ENCODE measurements at regions not wholly inside any gene's neighbourhood (a gene's known extent, or its start where the extent isn't known, plus 50 kb on each side); places are given as distances from the start of the nearest gene placed in this dataset.

- H3K9me3 Mint-ChIP-seq = peaks cover 13% of the 10 kb centered on the region
These were observed 727.7 kb downstream of the GALR1 start for GRCh38 chr18:77977331-77977730.

GRCh38 chr18:77980275-77980674 lies 730.6 kb downstream of the GALR1 start:
- Mint-ChIP-seq H3K36me3 (ENCODE audit: low read depth) (no peaks in the 10 kb centered on the region), H3K4me1 (no peaks in the 10 kb centered on the region), H3K4me3 (no peak overlapping the region), H3K27me3 (ENCODE audit: low read depth, poor library complexity) (peaks cover 6% of the 10 kb centered on the region), H3K9me3 (peaks cover 13% of the 10 kb centered on the region), H3K27ac (no peak overlapping the region)
- no peak for TF ChIP-seq CTCF (IDR thresholded peaks at IDR 0.05)
- DNase-seq = no peak

More at GRCh38 chr18:77977331-77977730, 727.7 kb downstream of the GALR1 start:
- peaks cover 4% of the 10 kb centered on the region for H3K27me3 Mint-ChIP-seq (ENCODE audit: low read depth, poor library complexity)
- no peak overlapping the region for H3K4me3 Mint-ChIP-seq
- H3K36me3 Mint-ChIP-seq (ENCODE audit: low read depth) = no peaks in the 10 kb centered on the region
- H3K27ac Mint-ChIP-seq = no peak overlapping the region
- DNase-seq = no peak
- no peak for TF ChIP-seq CTCF (IDR thresholded peaks at IDR 0.05)
- H3K4me1 Mint-ChIP-seq = no peaks in the 10 kb centered on the region

GRCh38 chr18:77981874-77982273 lies 732.2 kb downstream of the GALR1 start:
- Mint-ChIP-seq H3K27me3 (ENCODE audit: low read depth, poor library complexity) (peaks cover 4% of the 10 kb centered on the region), H3K36me3 (ENCODE audit: low read depth) (no peaks in the 10 kb centered on the region), H3K4me3 (no peak overlapping the region), H3K27ac (no peak overlapping the region), H3K9me3 (peaks cover 5% of the 10 kb centered on the region), H3K4me1 (no peaks in the 10 kb centered on the region)
- no peak for TF ChIP-seq CTCF (IDR thresholded peaks at IDR 0.05)
- DNase-seq = no peak

GRCh38 chr18:77983270-77983669 lies 733.6 kb downstream of the GALR1 start:
- Mint-ChIP-seq H3K9me3 (peaks cover 2% of the 10 kb centered on the region), H3K4me3 (no peak overlapping the region), H3K27me3 (ENCODE audit: low read depth, poor library complexity) (peaks cover 3% of the 10 kb centered on the region), H3K4me1 (no peaks in the 10 kb centered on the region), H3K36me3 (ENCODE audit: low read depth) (no peaks in the 10 kb centered on the region), H3K27ac (no peak overlapping the region)
- no peak for TF ChIP-seq CTCF (IDR thresholded peaks at IDR 0.05)
- no peak for DNase-seq

- no peak for TF ChIP-seq CTCF (IDR thresholded peaks at IDR 0.05)
- Mint-ChIP-seq H3K36me3 (ENCODE audit: low read depth) (no peaks in the 10 kb centered on the region), H3K4me3 (no peak overlapping the region), H3K27ac (no peak overlapping the region), H3K27me3 (ENCODE audit: low read depth, poor library complexity) (peaks cover 3% of the 10 kb centered on the region), H3K4me1 (no peaks in the 10 kb centered on the region), H3K9me3 (no peaks in the 10 kb centered on the region)
- DNase-seq = no peak
These were observed 734.5 kb downstream of the GALR1 start for GRCh38 chr18:77984178-77984577.

- Mint-ChIP-seq H3K4me3 (no peak overlapping the region), H3K9me3 (no peaks in the 10 kb centered on the region), H3K27ac (no peak overlapping the region), H3K36me3 (ENCODE audit: low read depth) (no peaks in the 10 kb centered on the region), H3K4me1 (no peaks in the 10 kb centered on the region), H3K27me3 (ENCODE audit: low read depth, poor library complexity) (peaks cover 3% of the 10 kb centered on the region)
- no peak for TF ChIP-seq CTCF (IDR thresholded peaks at IDR 0.05)
- DNase-seq = no peak
These were observed 735.2 kb downstream of the GALR1 start for GRCh38 chr18:77984833-77985232.
